H9 (cell line): ENCODE measurements at regions not wholly inside any gene's neighbourhood (a gene's known extent, or its start where the extent isn't known, plus 50 kb on each side); places are given as distances from the start of the nearest gene placed in this dataset.

ENCODE experiments used
- DNase-seq: peaks from one replicate; pipeline ENCODE4 v3.0.0-alpha.2; 2017
- H2AFZ ChIP-seq: one replicate; pipeline ENCODE4 v1.6.1; 2013; ENCODE audit warnings: mild to moderate bottlenecking, low read length, control low read depth, moderate library complexity
- H2AK5ac ChIP-seq: 2 replicates; pipeline ENCODE4 v1.6.1; 2013; ENCODE audit warnings: low read length, control low read depth, mixed read lengths; ENCODE audit not compliant: insufficient read length
- H2BK120ac ChIP-seq: one replicate; pipeline ENCODE4 v1.6.1; 2013; ENCODE audit warnings: low read depth, mild to moderate bottlenecking, low read length, control low read depth, inconsistent platforms; ENCODE audit not compliant: poor library complexity, severe bottlenecking
- H2BK12ac ChIP-seq: 2 replicates; pipeline ENCODE4 v1.6.1; 2013; ENCODE audit warnings: low read length, control low read depth, mixed read lengths, low read depth; ENCODE audit not compliant: insufficient read length
- H2BK15ac ChIP-seq: 2 replicates; pipeline ENCODE4 v1.6.1; 2013; ENCODE audit warnings: low read depth, low read length, control low read depth
- H2BK20ac ChIP-seq: one replicate; pipeline ENCODE4 v1.6.1; 2013; ENCODE audit warnings: low read depth, mild to moderate bottlenecking, low read length, control low read depth, inconsistent platforms; ENCODE audit not compliant: poor library complexity, severe bottlenecking
- H2BK5ac ChIP-seq: 2 replicates; pipeline ENCODE4 v1.6.1; 2013; ENCODE audit warnings: low read length, control low read depth, mixed read lengths; ENCODE audit not compliant: insufficient read length
- H3K14ac ChIP-seq: 2 replicates; pipeline ENCODE4 v1.6.1; 2013; ENCODE audit warnings: low read length, control low read depth; ENCODE audit not compliant: insufficient read depth
- H3K18ac ChIP-seq: 2 replicates; pipeline ENCODE4 v1.6.1; 2013; ENCODE audit warnings: low read depth, mild to moderate bottlenecking, mixed read lengths, low read length, control low read depth; ENCODE audit not compliant: insufficient read length
- H3K23ac ChIP-seq: 2 replicates; pipeline ENCODE4 v1.6.1; 2013; ENCODE audit warnings: low read length, control low read depth, mixed read lengths, low read depth; ENCODE audit not compliant: insufficient read length
- H3K23me2 ChIP-seq: 2 replicates; pipeline ENCODE4 v1.6.1; 2013; ENCODE audit warnings: low read depth, mild to moderate bottlenecking, mixed read lengths, low read length, control low read depth; ENCODE audit not compliant: insufficient read length, poor library complexity, severe bottlenecking
- H3K27ac ChIP-seq: 2 replicates; pipeline ENCODE4 v1.5.1; 2013; ENCODE audit warnings: low read length, control low read depth, mixed read lengths, low read depth; ENCODE audit not compliant: insufficient read length
- H3K27me3 ChIP-seq: 2 replicates; pipeline ENCODE4 v1.6.1; 2013; ENCODE audit warnings: low read length, control low read depth, inconsistent platforms; ENCODE audit not compliant: insufficient read depth
- H3K4ac ChIP-seq: 2 replicates; pipeline ENCODE4 v1.6.1; 2013; ENCODE audit warnings: low read depth, mild to moderate bottlenecking, control low read depth, inconsistent platforms, low read length, moderate library complexity
- H3K4me1 ChIP-seq: 2 replicates; pipeline ENCODE4 v1.6.1; 2013; ENCODE audit warnings: low read length, control low read depth, inconsistent platforms; ENCODE audit not compliant: insufficient read depth
- H3K4me2 ChIP-seq: 2 replicates; pipeline ENCODE4 v1.6.1; 2013; ENCODE audit warnings: low read length, control low read depth, mixed read lengths; ENCODE audit not compliant: insufficient read length, insufficient read depth
- H3K56ac ChIP-seq: 2 replicates; pipeline ENCODE4 v1.6.1; 2013; ENCODE audit warnings: low read depth, mild to moderate bottlenecking, mixed read lengths, low read length, control low read depth; ENCODE audit not compliant: insufficient read length
- H3K79me1 ChIP-seq: 2 replicates; pipeline ENCODE4 v1.6.1; 2013; ENCODE audit warnings: low read depth, mild to moderate bottlenecking, moderate library complexity, low read length, control low read depth, inconsistent platforms; ENCODE audit not compliant: insufficient read depth, poor library complexity, severe bottlenecking
- H3K79me2 ChIP-seq: 2 replicates; pipeline ENCODE4 v1.6.1; 2013; ENCODE audit warnings: low read length, control low read depth, inconsistent platforms; ENCODE audit not compliant: insufficient read depth
- H3K9ac ChIP-seq: 2 replicates; pipeline ENCODE4 v1.6.1; 2013; ENCODE audit warnings: low read length, control low read depth, mixed read lengths; ENCODE audit not compliant: insufficient read length; ENCODE audit errors: extremely low read depth
- H3K9me3 ChIP-seq: one replicate; pipeline ENCODE4 v1.6.1; 2013; ENCODE audit warnings: low read depth, low read length, inconsistent platforms; ENCODE audit not compliant: control insufficient read depth
- H3T11ph ChIP-seq: one replicate; pipeline ENCODE4 v1.6.1; 2013; ENCODE audit warnings: mild to moderate bottlenecking, low read length, control low read depth, inconsistent platforms
- H4K20me1 ChIP-seq: one replicate; pipeline ENCODE4 v1.6.1; 2013; ENCODE audit not compliant: control insufficient read depth, insufficient read length, insufficient read depth
- H4K5ac ChIP-seq: 2 replicates; pipeline ENCODE4 v1.6.1; 2013; ENCODE audit warnings: low read depth, mild to moderate bottlenecking, mixed read lengths, low read length, control low read depth; ENCODE audit not compliant: insufficient read length
- H4K8ac ChIP-seq: replicated peaks from 2 replicates; pipeline ENCODE4 v1.6.1; 2013; ENCODE audit warnings: low read length, control low read depth, mixed read lengths, low read depth; ENCODE audit not compliant: insufficient read length
- H4K91ac ChIP-seq: 2 replicates; pipeline ENCODE4 v1.6.1; 2013; ENCODE audit warnings: low read depth, mild to moderate bottlenecking, moderate library complexity, mixed read lengths, low read length, control low read depth; ENCODE audit not compliant: insufficient read length
- H3K27ac Mint-ChIP-seq, 3 experiments: 2 replicates in 2 of 3; 3 replicates in 1 of 3; pipeline ENCODE4 v1.8.0; 2020 to 2021; ENCODE audit warnings: mixed read lengths in 3 of 3, mild to moderate bottlenecking in 1 of 3, moderate library complexity in 1 of 3
- H3K27me3 Mint-ChIP-seq: 2 replicates; pipeline ENCODE4 v1.8.0; 2021; ENCODE audit warnings: low read depth, mild to moderate bottlenecking, moderate library complexity, mixed read lengths
- H3K36me3 Mint-ChIP-seq, 3 experiments: 2 replicates in 2 of 3; 3 replicates in 1 of 3; pipeline ENCODE4 v1.8.0; 2020 to 2021; ENCODE audit warnings: low read depth in 3 of 3, mixed read lengths in 3 of 3; ENCODE audit not compliant: insufficient read depth in 1 of 3
- H3K4me1 Mint-ChIP-seq, 2 experiments: 2 replicates each; pipeline ENCODE4 v1.8.0; 2020; ENCODE audit warnings: mixed read lengths in 2 of 2
- H3K4me3 Mint-ChIP-seq, 2 experiments: 2 replicates in 1 of 2; 3 replicates in 1 of 2; pipeline ENCODE4 v1.8.0; 2020 to 2021; ENCODE audit warnings: mild to moderate bottlenecking in 2 of 2, mixed read lengths in 2 of 2, moderate library complexity in 1 of 2
- H3K9me3 Mint-ChIP-seq, 2 experiments: 2 replicates in 1 of 2; 3 replicates in 1 of 2; pipeline ENCODE4 v1.8.0; 2020; ENCODE audit warnings: mild to moderate bottlenecking in 2 of 2, mixed read lengths in 2 of 2, moderate library complexity in 1 of 2
- WGBS: extraction: QIAGEN DNeasy Blood & Tissue Kit; methylation state at CpG from one replicate; pipeline ENCODE4 v1.1.7; 2013; ENCODE audit warnings: missing lambda C conversion rate, low lambda C conversion rate, mixed read lengths; ENCODE audit not compliant: insufficient read length; ENCODE audit errors: extremely low coverage; 5-methylcytosine and 5-hydroxymethylcytosine counted together
- TF ChIP-seq, protein P1 (sequence below): fragments of 200-600 bp; sonication (generic); conservative IDR thresholded peaks from 3 replicates; pipeline ENCODE4 v1.8.0; 2021; ENCODE audit warnings: antibody characterized with exemption, mild to moderate bottlenecking

DNA sequence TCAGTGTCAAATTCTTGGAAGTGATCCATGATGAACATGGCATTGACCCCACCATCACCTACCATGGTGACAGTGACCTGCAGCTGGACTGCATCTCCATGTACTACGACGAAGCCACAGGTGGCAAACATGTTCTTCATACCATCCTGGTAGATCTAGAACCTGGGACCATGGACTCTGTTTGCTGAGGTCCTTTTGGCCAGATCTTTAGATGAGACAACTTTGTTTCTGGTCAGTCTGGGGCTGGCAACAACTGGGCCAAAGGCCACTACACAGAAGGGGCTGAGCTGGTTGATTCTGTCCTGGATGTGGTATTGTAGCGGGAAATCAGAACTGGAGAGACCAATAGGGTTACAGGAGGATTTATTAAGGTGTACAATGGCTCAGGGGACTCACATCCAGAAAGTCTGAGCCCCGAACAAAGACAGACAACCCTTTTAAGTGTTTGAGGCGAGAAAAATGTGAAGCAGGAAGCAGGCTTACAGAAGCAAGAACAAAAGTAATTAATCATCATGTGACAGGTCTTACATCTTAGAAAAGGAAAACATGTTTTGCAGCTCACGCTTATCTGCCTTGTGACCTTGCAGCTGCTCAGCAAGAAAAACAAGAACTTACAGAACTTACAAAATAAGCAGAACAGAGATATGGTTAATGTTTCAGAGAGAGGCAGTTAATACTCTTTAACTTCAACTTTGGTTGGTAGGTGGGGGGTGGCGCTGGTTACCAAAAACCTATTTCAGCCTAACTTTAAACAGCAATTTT, 58.8 kb upstream of the MOCS1 start:
- 0 out of 4 replicates have a peak, but pooled peaks cover 0 to under 1% of the 10 kb centered on the region in 2 experiments for H3K4me1 Mint-ChIP-seq
- Histone ChIP-seq H3K23ac (no peak overlapping the region), H3K9ac (no peak overlapping the region), H3K4me2 (no peak overlapping the region), H3K4me1 (no peaks in the 10 kb centered on the region), H3K4ac (no peak overlapping the region), H3K23me2 (no peaks in the 10 kb centered on the region), H3K27ac (no peak overlapping the region), H2BK20ac (no peak overlapping the region), H4K20me1 (no peaks in the 10 kb centered on the region), H2BK15ac (no peak overlapping the region), H2AFZ (no peak overlapping the region), H3T11ph (no peak overlapping the region), H4K5ac (no peak overlapping the region), H3K56ac (no peak overlapping the region), H3K18ac (no peak overlapping the region), H2BK120ac (no peak overlapping the region), H4K91ac (no peak overlapping the region), H3K27me3 (no peaks in the 10 kb centered on the region), H2BK5ac (no peak overlapping the region), H4K8ac (no peak overlapping the region), H3K79me2 (no peaks in the 10 kb centered on the region), H3K9me3 (peaks cover 19% of the 10 kb centered on the region), H3K14ac (no peak overlapping the region), H3K79me1 (no peaks in the 10 kb centered on the region), H2AK5ac (no peak overlapping the region), H2BK12ac (no peak overlapping the region)
- H3K9me3 Mint-ChIP-seq = peaks cover 18 to 25% of the 10 kb centered on the region in 2 experiments
- WGBS = no CpG with 5 or more reads among the region's 7 CpGs
- H3K4me3 Mint-ChIP-seq = no peak overlapping the region
- peaks cover 5% of the 10 kb centered on the region for H3K27me3 Mint-ChIP-seq
- no peak overlapping the region for H3K27ac Mint-ChIP-seq
- no peak for DNase-seq
- TF ChIP-seq, protein P1, sequence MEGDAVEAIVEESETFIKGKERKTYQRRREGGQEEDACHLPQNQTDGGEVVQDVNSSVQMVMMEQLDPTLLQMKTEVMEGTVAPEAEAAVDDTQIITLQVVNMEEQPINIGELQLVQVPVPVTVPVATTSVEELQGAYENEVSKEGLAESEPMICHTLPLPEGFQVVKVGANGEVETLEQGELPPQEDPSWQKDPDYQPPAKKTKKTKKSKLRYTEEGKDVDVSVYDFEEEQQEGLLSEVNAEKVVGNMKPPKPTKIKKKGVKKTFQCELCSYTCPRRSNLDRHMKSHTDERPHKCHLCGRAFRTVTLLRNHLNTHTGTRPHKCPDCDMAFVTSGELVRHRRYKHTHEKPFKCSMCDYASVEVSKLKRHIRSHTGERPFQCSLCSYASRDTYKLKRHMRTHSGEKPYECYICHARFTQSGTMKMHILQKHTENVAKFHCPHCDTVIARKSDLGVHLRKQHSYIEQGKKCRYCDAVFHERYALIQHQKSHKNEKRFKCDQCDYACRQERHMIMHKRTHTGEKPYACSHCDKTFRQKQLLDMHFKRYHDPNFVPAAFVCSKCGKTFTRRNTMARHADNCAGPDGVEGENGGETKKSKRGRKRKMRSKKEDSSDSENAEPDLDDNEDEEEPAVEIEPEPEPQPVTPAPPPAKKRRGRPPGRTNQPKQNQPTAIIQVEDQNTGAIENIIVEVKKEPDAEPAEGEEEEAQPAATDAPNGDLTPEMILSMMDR = no peak
- peaks cover 0 to 19% (median 9%) of the 10 kb centered on the region in 3 experiments; a peak in 6 of 7 replicates for H3K36me3 Mint-ChIP-seq
